ENCODE measurements at regions not wholly inside any gene's neighbourhood (a gene's known extent, or its start where the extent isn't known, plus 50 kb on each side); places are given as distances from the start of the nearest gene placed in this dataset.

- TF ChIP-seq AKNA (CRISPR knock-in tag; IDR thresholded peaks at IDR 0.05; ENCODE audit: borderline replicate concordance) (no peak), POLR2AphosphoS5 (IDR thresholded peaks at IDR 0.05; ENCODE audit: low read depth, low read length) (no peak)
Observed at GRCh38 chr16:65688301-65688700, 566.4 kb upstream of the CDH11 start (continued).

GRCh38 chr16:65684230-65684629, 562.4 kb upstream of the CDH11 start:
- Histone ChIP-seq H3K4me3 (replicated peaks in 1 of 3; ENCODE audit: insufficient read depth in 1 of 3, low read depth in 2 of 3, low read length in 3 of 3) (no peak overlapping the region), H3K9ac (ENCODE audit: insufficient read depth, low read depth, low read length) (no peak overlapping the region), H3K4me2 (ENCODE audit: low read depth, low read length) (no peak overlapping the region), H3K27ac (ENCODE audit: extremely low read length, insufficient read depth, low read length) (no peak overlapping the region), H2AFZ (ENCODE audit: low read length) (no peak overlapping the region), H3K27me3 (ENCODE audit: control insufficient read depth in 1 of 2, insufficient read depth in 2 of 2, low read length in 2 of 2) (no peaks in the 10 kb centered on the region), H3K79me2 (ENCODE audit: insufficient read depth, low read length) (no peaks in the 10 kb centered on the region), H4K20me1 (ENCODE audit: insufficient read depth, low read length) (no peaks in the 10 kb centered on the region), H3K4me1 (ENCODE audit: insufficient read depth, low read length) (peaks cover 12% of the 10 kb centered on the region), H3K36me3 (replicated peaks in 1 of 2; ENCODE audit: control insufficient read depth in 1 of 2, insufficient read depth in 2 of 2, low read length in 2 of 2) (no peaks in the 10 kb centered on the region), H3K9me3 (ENCODE audit: low read length) (peaks cover 18% of the 10 kb centered on the region)
- intact Hi-C loops (cut with micrococcal nuclease; ENCODE audit: unreplicated experiment): no loop called here
- POLR2A ChIA-PET: no interaction called here
- TF ChIP-seq ATF7 (IDR thresholded peaks at IDR 0.05) (0 out of 2 replicates have a peak, but pooled peaks have one; percentile 8), ATF7 (CRISPR knock-in tag; IDR thresholded peaks at IDR 0.05) (no peak), ZBTB7B (CRISPR knock-in tag; IDR thresholded peaks at IDR 0.05) (no peak)
- ATAC-seq: no peak
- in situ Hi-C loops (cut with HindIII; ENCODE audit: extremely low pct_ligation_motif_present, low pct_unique_long_range_greater_than_20kb): no loop called here
- CTCF ChIA-PET (ENCODE audit: low intra/inter-chr PET ratio, low total read pairs): no interaction called here
- no peak for DNase-seq (ENCODE audit: low spot score)
- BruUV-seq (replicated peaks): no TSS peak
- FAIRE-seq: no peak
